AG04449 (cell line): ENCODE measurements at regions not wholly inside any gene's neighbourhood (a gene's known extent, or its start where the extent isn't known, plus 50 kb on each side); places are given as distances from the start of the nearest gene placed in this dataset.

Experiments used
- CTCF ChIA-PET: fragments of 350-600 bp; formaldehyde crosslinking; extraction: SDS; loops from one replicate; lab custom pipeline; 2021; ENCODE audit warnings: antibody characterized with exemption; lab: Yijun Ruan, JAX
- POLR2A ChIA-PET: fragments of 400-600, 350-600 bp; formaldehyde crosslinking; extraction: SDS; loops from one replicate; lab custom pipeline; 2020; ENCODE audit warnings: antibody characterized with exemption, inconsistent platforms; lab: Yijun Ruan, JAX
- DNase-seq: peaks from one replicate; pipeline ENCODE4 v3.0.0-alpha.2; 2010; ENCODE audit warnings: low read depth, low spot score
- H3K4me3 ChIP-seq: 2 replicates; pipeline ENCODE4 v1.5.1; 2011; ENCODE audit warnings: low read depth, mild to moderate bottlenecking, control low read depth, low read length
- TF ChIP-seq, protein P1 (sequence below): IDR thresholded peaks from one replicate; pipeline ENCODE4 v1.5.1; 2011; ENCODE audit warnings: mild to moderate bottlenecking, moderate library complexity, low read length, control low read depth, inconsistent platforms; ENCODE audit not compliant: insufficient read depth; ENCODE audit errors: missing control alignments

DNA sequence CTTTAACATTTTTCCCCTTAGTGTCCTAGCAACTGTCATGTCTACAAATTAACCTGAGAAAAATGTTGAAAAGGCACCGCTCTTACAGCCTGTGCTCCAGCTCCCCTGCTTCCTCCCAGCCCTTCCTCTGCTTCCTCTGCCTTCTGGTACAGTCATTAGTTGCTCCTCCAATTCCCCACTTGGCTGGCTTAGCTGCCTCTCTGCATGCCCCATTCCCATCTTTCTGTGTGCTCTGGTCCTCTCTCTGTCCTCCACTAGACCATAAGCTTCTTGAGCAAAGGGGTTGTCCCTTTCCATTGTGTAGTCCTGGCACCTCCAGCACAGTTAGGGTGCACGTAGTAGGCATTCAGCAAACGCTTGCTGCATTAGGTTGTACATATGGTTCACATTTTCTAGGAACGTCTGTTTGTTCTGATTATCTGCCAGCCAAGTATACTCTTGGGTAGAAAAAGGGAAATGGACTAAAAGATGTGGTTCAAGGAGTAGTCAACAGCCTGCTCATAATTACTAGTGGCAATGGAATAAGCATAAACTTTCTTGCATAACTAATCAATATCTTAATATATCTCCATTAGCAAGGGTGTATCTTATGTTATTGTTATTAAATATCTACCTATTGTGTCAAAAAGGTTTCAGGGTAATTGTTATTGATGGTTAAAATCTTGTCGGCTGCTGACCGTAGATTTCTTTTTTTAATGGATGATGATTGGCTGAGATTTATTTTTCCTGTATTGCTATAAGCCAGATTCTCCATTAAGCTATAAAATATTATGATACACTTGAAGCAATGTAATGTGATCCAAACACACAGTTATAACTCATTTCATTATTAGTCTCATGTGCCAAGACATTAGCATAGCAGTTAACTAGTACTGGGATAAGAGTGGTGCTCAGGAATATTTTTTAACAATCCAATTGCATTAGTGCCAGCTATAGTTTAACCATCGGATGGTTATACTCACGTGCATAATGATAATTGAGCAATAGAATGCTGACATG lies 340.1 kb downstream of the SLC4A3 start:
- TF ChIP-seq, protein P1, sequence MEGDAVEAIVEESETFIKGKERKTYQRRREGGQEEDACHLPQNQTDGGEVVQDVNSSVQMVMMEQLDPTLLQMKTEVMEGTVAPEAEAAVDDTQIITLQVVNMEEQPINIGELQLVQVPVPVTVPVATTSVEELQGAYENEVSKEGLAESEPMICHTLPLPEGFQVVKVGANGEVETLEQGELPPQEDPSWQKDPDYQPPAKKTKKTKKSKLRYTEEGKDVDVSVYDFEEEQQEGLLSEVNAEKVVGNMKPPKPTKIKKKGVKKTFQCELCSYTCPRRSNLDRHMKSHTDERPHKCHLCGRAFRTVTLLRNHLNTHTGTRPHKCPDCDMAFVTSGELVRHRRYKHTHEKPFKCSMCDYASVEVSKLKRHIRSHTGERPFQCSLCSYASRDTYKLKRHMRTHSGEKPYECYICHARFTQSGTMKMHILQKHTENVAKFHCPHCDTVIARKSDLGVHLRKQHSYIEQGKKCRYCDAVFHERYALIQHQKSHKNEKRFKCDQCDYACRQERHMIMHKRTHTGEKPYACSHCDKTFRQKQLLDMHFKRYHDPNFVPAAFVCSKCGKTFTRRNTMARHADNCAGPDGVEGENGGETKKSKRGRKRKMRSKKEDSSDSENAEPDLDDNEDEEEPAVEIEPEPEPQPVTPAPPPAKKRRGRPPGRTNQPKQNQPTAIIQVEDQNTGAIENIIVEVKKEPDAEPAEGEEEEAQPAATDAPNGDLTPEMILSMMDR: no peak
- POLR2A ChIA-PET: no interaction called here
- CTCF ChIA-PET: no interaction called here
- no peak for DNase-seq
- H3K4me3 ChIP-seq: no peak overlapping the region

DNA sequence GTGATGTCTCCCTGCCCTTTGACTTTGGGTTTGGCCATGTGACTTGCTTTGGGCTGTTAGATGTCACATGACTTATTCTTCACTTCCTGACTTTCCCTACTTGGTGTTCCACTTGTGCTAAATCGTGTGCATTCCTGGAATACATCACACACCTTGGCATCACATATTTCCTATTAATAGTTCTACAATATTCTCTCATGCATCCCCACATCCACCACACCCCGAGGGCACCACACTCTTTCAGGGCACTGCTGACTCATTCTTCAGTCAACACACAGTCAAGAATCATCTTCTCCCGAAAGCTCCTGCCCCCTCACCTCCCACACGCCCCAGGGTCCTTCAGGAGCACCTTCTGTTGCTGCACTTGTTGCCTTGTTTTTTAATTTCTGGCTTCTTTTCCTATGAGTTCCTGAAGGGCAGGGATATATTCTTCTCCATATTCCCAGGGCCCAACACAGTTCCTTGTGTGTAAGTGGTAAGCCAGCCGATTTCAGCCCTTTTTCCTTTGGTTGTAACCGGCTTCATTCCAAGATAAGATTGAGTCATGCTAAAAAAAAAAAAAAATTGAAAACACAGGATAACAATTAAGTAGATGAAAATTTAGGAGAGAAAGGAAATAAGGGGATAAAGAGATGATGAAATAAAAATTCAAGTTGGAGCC lies 341.4 kb downstream of the SLC4A3 start:
- TF ChIP-seq, protein P1: no peak
- ChIA-PET POLR2A (no interaction called here), CTCF (no interaction called here)
- no peak for DNase-seq
- no peak overlapping the region for H3K4me3 ChIP-seq

DNA sequence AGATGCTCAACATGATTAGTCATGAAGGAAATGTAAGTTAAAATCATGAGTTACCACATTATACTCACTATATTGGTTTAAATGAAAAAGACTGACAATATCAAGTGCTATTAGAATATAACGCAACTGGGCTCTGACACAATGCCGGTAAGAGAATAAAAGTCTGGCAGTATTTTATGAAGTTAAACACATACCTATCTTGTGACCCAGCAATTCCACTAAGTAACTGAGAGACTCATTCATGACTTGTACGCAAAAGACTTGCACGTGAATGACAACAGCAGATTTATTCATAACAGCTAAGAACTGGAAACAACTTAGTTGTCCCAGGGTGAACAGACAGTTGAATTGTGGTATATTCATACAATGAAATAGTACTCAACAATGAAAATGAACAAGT lies 342.1 kb downstream of the SLC4A3 start:
- TF ChIP-seq, protein P1: no peak
- H3K4me3 ChIP-seq: no peak overlapping the region
- ChIA-PET CTCF (no interaction called here), POLR2A (no interaction called here)
- DNase-seq: no peak

DNA sequence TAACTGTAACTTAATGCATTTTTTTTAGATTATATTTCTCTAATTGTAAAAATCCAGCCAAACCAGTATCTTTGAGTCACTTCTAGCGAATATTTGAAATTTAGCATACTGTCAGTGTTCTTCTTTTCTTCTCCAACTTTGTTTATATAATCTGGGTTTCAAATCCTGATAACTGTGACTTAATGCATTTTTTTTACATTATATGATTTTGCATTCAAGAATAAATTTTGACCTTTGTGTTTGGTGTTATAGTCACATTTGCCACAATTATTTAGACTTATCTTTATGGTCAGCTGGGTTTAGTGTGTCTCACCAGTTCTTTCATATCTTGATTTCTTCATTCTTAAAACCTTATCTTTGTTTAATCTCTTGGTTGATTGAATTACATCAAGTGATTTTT lies 345.7 kb downstream of the SLC4A3 start:
- TF ChIP-seq, protein P1: no peak
- H3K4me3 ChIP-seq: no peak overlapping the region
- no peak for DNase-seq
- POLR2A ChIA-PET: no interaction called here
- CTCF ChIA-PET: no interaction called here

DNA sequence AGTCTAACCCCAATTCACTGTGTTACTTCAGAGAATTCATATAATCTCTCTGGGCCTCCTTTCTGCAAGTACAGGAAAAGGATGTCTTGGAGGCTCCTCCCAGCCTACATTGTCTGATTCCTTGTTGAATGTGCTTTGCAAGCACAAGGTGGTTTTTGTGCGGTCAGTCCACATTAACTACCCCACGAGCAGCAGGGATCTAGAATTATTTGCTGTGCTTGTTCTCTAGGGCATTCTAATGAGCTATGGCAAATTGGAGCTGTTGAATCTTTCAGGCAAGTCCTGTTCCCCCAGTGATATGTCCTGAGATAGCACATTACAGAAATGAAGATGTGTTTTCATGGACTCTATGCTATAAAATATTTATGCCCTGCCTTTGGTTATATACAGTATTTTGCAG lies 349.4 kb downstream of the SLC4A3 start:
- CTCF ChIA-PET: interaction anchor here (1.0 kb wide), 1 partner anchor 12 kb away, joined by 3 read pairs; no protein-coding TSS in a partner anchor
- POLR2A ChIA-PET: no interaction called here
- no peak overlapping the region for H3K4me3 ChIP-seq
- TF ChIP-seq, protein P1: no peak
- no peak for DNase-seq

DNA sequence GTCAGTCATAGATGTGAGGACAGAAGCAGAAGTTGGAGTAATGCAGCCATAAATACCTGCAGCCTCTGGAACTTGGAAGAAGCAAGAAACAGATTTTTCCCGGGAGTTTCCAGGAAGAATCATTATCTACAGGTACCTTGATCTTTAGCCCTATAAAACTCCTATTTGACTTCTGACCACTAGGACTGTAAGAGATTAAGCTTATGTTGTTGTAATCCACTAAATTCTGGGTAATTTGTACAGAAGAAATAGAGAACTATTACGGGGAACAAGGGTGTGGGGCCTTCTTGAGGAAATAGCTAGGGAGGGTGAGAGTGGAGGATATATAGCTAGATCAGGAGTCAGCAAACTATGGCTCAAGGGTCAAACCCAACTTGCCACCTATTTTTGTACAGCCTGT lies 353.2 kb downstream of the SLC4A3 start:
- TF ChIP-seq, protein P1: no peak
- H3K4me3 ChIP-seq: no peak overlapping the region
- DNase-seq: no peak
- ChIA-PET POLR2A (no interaction called here), CTCF (no interaction called here)
